ENCODE measurements at regions not wholly inside any gene's neighbourhood (a gene's known extent, or its start where the extent isn't known, plus 50 kb on each side); places are given as distances from the start of the nearest gene placed in this dataset.
"Not testable (repeated sequence)": the region's sequence is repeated elsewhere in the genome, so short reads cannot be mapped to it uniquely, and the experiment has no call there.

- H3K4me3 ChIP-seq (ENCODE audit: low read depth, low read length), result no peak overlapping the region
- TF ChIP-seq, protein P1, sequence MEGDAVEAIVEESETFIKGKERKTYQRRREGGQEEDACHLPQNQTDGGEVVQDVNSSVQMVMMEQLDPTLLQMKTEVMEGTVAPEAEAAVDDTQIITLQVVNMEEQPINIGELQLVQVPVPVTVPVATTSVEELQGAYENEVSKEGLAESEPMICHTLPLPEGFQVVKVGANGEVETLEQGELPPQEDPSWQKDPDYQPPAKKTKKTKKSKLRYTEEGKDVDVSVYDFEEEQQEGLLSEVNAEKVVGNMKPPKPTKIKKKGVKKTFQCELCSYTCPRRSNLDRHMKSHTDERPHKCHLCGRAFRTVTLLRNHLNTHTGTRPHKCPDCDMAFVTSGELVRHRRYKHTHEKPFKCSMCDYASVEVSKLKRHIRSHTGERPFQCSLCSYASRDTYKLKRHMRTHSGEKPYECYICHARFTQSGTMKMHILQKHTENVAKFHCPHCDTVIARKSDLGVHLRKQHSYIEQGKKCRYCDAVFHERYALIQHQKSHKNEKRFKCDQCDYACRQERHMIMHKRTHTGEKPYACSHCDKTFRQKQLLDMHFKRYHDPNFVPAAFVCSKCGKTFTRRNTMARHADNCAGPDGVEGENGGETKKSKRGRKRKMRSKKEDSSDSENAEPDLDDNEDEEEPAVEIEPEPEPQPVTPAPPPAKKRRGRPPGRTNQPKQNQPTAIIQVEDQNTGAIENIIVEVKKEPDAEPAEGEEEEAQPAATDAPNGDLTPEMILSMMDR (IDR thresholded peaks at IDR 0.05; ENCODE audit: insufficient read depth, low read depth, low read length, missing control alignments), result no peak
- DNase-seq (ENCODE audit: low read depth), result no peak
Measured at GRCh38 chr3:104436506-104436905, 930.2 kb upstream of the ALCAM start.

GRCh38 chr3:104437131-104437750 lies 929.5 kb upstream of the ALCAM start:
- H3K4me3 ChIP-seq (ENCODE audit: low read depth, low read length), result no peak overlapping the region

GRCh38 chr3:104437891-104438290 lies 928.8 kb upstream of the ALCAM start:
- H3K4me3 ChIP-seq (ENCODE audit: low read depth, low read length), result no peak overlapping the region
- TF ChIP-seq, protein P1 (IDR thresholded peaks at IDR 0.05; ENCODE audit: insufficient read depth, low read depth, low read length, missing control alignments), result no peak
- DNase-seq (ENCODE audit: low read depth), result no peak

More at GRCh38 chr3:104437131-104437750, 929.5 kb upstream of the ALCAM start:
- DNase-seq (ENCODE audit: low read depth), result no peak
- TF ChIP-seq, protein P1 (IDR thresholded peaks at IDR 0.05; ENCODE audit: insufficient read depth, low read depth, low read length, missing control alignments), result no peak

GRCh38 chr3:104438706-104439105 lies 928.0 kb upstream of the ALCAM start:
- no peak for DNase-seq (ENCODE audit: low read depth)
- H3K4me3 ChIP-seq (ENCODE audit: low read depth, low read length), result no peak overlapping the region
- TF ChIP-seq, protein P1 (IDR thresholded peaks at IDR 0.05; ENCODE audit: insufficient read depth, low read depth, low read length, missing control alignments), result no peak

- not testable (repeated sequence) for DNase-seq (ENCODE audit: low read depth); H3K4me3 ChIP-seq (ENCODE audit: low read depth, low read length)
Measured at GRCh38 chr3:104445252-104445919, 921.3 kb upstream of the ALCAM start.

DNA sequence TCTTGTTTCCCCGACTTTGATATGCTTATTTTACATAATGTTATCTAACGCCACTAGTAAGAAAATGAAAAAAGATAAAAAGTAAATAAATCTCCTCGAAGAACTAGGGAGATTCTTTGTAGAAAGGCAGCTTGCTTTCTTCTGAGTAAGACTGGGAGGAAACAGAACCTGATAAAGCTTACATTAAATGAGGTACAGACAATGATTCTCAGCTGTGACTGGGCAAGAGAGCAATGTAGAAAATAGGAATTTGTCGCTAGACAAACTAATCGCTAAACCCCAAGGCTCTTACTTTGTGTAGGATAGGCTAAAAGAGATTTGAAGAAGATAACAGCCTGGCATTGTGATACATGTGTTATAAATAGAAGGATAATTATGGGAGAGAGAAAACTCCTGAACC lies 919.0 kb upstream of the ALCAM start:
- DNase-seq (ENCODE audit: low read depth), result no peak
- TF ChIP-seq, protein P1 (IDR thresholded peaks at IDR 0.05; ENCODE audit: insufficient read depth, low read depth, low read length, missing control alignments), result no peak
- H3K4me3 ChIP-seq (ENCODE audit: low read depth, low read length), result no peak overlapping the region

DNA sequence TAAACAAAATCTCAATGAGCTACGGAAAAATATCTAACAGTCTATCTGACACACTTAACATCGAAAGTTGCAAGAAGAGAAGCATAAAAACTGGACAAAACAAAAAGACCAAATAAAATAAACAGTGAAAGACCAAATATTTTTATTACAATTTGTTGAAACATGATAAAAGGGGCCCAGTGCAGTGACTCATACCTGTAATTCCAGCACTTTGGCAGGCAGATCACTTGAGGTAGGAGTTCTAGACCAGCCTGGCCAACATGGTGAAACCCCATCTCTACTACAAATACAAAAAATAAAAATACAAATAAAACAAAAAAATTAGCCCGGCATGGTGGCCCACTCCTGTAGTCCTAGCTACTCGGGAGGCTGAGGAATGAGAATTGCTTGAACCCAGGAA lies 914.0 kb upstream of the ALCAM start:
- no peak overlapping the region for H3K4me3 ChIP-seq (ENCODE audit: low read depth, low read length)
- no peak for DNase-seq (ENCODE audit: low read depth)
- TF ChIP-seq, protein P1 (IDR thresholded peaks at IDR 0.05; ENCODE audit: insufficient read depth, low read depth, low read length, missing control alignments), result no peak
